ENCODE measurements at regions not wholly inside any gene's neighbourhood (a gene's known extent, or its start where the extent isn't known, plus 50 kb on each side); places are given as distances from the start of the nearest gene placed in this dataset.

GRCh38 chr19:29323021-29323430, 110.1 kb upstream of the UQCRFS1 start:
- ChIA-PET CTCF (no interaction called here), RAD21 (ENCODE audit: low non-redundant PET in 1 of 2, low total read pairs in 2 of 2, uncharacterized antibody in 2 of 2, unreplicated experiment in 2 of 2) (interaction anchor here in 1 of 2 experiments (0.7 kb wide), 1 partner anchor 9 kb away, joined by 3 read pairs; no protein-coding TSS in a partner anchor), POLR2A (no interaction called here)
- Histone ChIP-seq H3K9ac (ENCODE audit: low read length) (no peak overlapping the region), H4K20me1 (ENCODE audit: insufficient read depth) (no peaks in the 10 kb centered on the region), H3K4me1 (ENCODE audit: control insufficient read depth in 1 of 2, insufficient read depth in 2 of 2, low read length in 2 of 2) (no peaks in the 10 kb centered on the region), H2AFZ (ENCODE audit: low read depth, low read length, poor library complexity, severe bottlenecking) (no peak overlapping the region), H3K9me3 (ENCODE audit: control insufficient read depth in 1 of 2, insufficient read depth in 1 of 2, low read depth in 1 of 2, low read length in 2 of 2) (no peaks in the 10 kb centered on the region), H3K27ac (ENCODE audit: low read depth, low read length) (no peak overlapping the region), H3K27me3 (ENCODE audit: insufficient read depth, low read length) (peaks cover 32% of the 10 kb centered on the region), H3K9me2 (ENCODE audit: insufficient read depth) (no peaks in the 10 kb centered on the region), H3K4me2 (ENCODE audit: low read length) (no peak overlapping the region), H3K79me2 (ENCODE audit: insufficient read depth, low read length) (no peaks in the 10 kb centered on the region), H3K36me3 (ENCODE audit: control insufficient read depth in 1 of 2, insufficient read depth in 2 of 2, low read length in 2 of 2) (no peaks in the 10 kb centered on the region), H3K4me3 (replicated peaks in 1 of 2; ENCODE audit: low read depth in 1 of 2, low read length in 2 of 2) (no peak overlapping the region)
- no peak for ATAC-seq
- no TSS peak for BruUV-seq (replicated peaks)
- DNase-seq (ENCODE audit: low read depth, low spot score): no peak
- no peak for TF ChIP-seq TCF7L2 (IDR thresholded peaks at IDR 0.05; ENCODE audit: borderline replicate concordance, extremely low read depth, insufficient read depth, insufficient read length)
- TF ChIP-seq SIN3A (IDR thresholded peaks at IDR 0.05; ENCODE audit: low read depth): no peak
- intact Hi-C loops (cut with micrococcal nuclease): no loop called here

- DNase-seq (ENCODE audit: low read depth, low spot score) (no peak), ATAC-seq (no peak)
- H3K79me2 ChIP-seq (ENCODE audit: insufficient read depth, low read length): no peaks in the 10 kb centered on the region
- H3K4me2 ChIP-seq (ENCODE audit: low read length): no peak overlapping the region
- no peak overlapping the region for H3K27ac ChIP-seq (ENCODE audit: low read depth, low read length)
- H3K9me3 ChIP-seq (ENCODE audit: control insufficient read depth in 1 of 2, insufficient read depth in 1 of 2, low read depth in 1 of 2, low read length in 2 of 2): no peaks in the 10 kb centered on the region
- H4K20me1 ChIP-seq (ENCODE audit: insufficient read depth): no peaks in the 10 kb centered on the region
- TF ChIP-seq SP1 (IDR thresholded peaks at IDR 0.05; ENCODE audit: low read depth) (no peak), CTCF (IDR thresholded peaks at IDR 0.05 in 2 of 3, conservative IDR thresholded peaks at IDR 0.05 in 1 of 3; ENCODE audit: borderline replicate concordance in 1 of 3, insufficient read depth in 1 of 3, low read depth in 2 of 3, low read length in 2 of 3) (no peak), TCF7L2 (IDR thresholded peaks at IDR 0.05; ENCODE audit: borderline replicate concordance, extremely low read depth, insufficient read depth, insufficient read length) (no peak), POLR2A (IDR thresholded peaks at IDR 0.05; ENCODE audit: borderline replicate concordance, extremely low read depth, insufficient read depth, insufficient read length) (no peak), ATF3 (IDR thresholded peaks at IDR 0.05) (no peak), ELF1 (IDR thresholded peaks at IDR 0.05; ENCODE audit: borderline replicate concordance, low read depth) (no peak), POLR2AphosphoS5 (IDR thresholded peaks at IDR 0.05; ENCODE audit: low read depth, low read length) (no peak)
- H3K9me2 ChIP-seq (ENCODE audit: insufficient read depth): no peaks in the 10 kb centered on the region
- ChIA-PET POLR2A (no interaction called here), RAD21 (ENCODE audit: low non-redundant PET in 1 of 2, low total read pairs in 2 of 2, uncharacterized antibody in 2 of 2, unreplicated experiment in 2 of 2) (no interaction called here), CTCF (no interaction called here)
- intact Hi-C loops (cut with micrococcal nuclease): no loop called here
- no peaks in the 10 kb centered on the region for H3K36me3 ChIP-seq (ENCODE audit: control insufficient read depth in 1 of 2, insufficient read depth in 2 of 2, low read length in 2 of 2)
- no peak overlapping the region for H3K4me3 ChIP-seq (replicated peaks in 1 of 2; ENCODE audit: low read depth in 1 of 2, low read length in 2 of 2)
- no peak overlapping the region for H2AFZ ChIP-seq (ENCODE audit: low read depth, low read length, poor library complexity, severe bottlenecking)
- no peaks in the 10 kb centered on the region for H3K4me1 ChIP-seq (ENCODE audit: control insufficient read depth in 1 of 2, insufficient read depth in 2 of 2, low read length in 2 of 2)
- no peak overlapping the region for H3K9ac ChIP-seq (ENCODE audit: low read length)
- peaks cover 32% of the 10 kb centered on the region for H3K27me3 ChIP-seq (ENCODE audit: insufficient read depth, low read length)
- no TSS peak for BruUV-seq (replicated peaks)
Observed at GRCh38 chr19:29323440-29324290, 110.7 kb upstream of the UQCRFS1 start.
